Chondrocyte (in vitro differentiated cells): ENCODE measurements at regions not wholly inside any gene's neighbourhood (a gene's known extent, or its start where the extent isn't known, plus 50 kb on each side); places are given as distances from the start of the nearest gene placed in this dataset.
"Not testable (repeated sequence)": the region's sequence is repeated elsewhere in the genome, so short reads cannot be mapped to it uniquely, and the experiment has no call there.

ENCODE experiments used
- DNase-seq: peaks from one replicate; pipeline ENCODE4 v3.0.0; 2021; ENCODE audit warnings: mixed read lengths, low spot score
- H3K27ac Mint-ChIP-seq: one replicate; pipeline ENCODE4 v1.8.0; 2021; ENCODE audit warnings: mild to moderate bottlenecking, moderate library complexity, mixed read lengths; ENCODE audit not compliant: unreplicated experiment
- H3K27me3 Mint-ChIP-seq: 2 replicates; pipeline ENCODE4 v1.8.0; 2021; ENCODE audit warnings: low read depth, mixed read lengths
- H3K36me3 Mint-ChIP-seq: 2 replicates; pipeline ENCODE4 v1.8.0; 2021; ENCODE audit warnings: low read depth, mixed read lengths
- H3K4me1 Mint-ChIP-seq: 2 replicates; pipeline ENCODE4 v1.8.0; 2021; ENCODE audit warnings: low read depth, mild to moderate bottlenecking, mixed read lengths
- H3K4me3 Mint-ChIP-seq: one replicate; pipeline ENCODE4 v1.8.0; 2021; ENCODE audit warnings: mild to moderate bottlenecking, moderate library complexity, mixed read lengths; ENCODE audit not compliant: unreplicated experiment
- H3K9me3 Mint-ChIP-seq: 2 replicates; pipeline ENCODE4 v1.8.0; 2021; ENCODE audit warnings: low read depth, mixed read lengths
- TF ChIP-seq, protein P1 (sequence below): fragments of 200-600 bp; sonication (generic); IDR thresholded peaks from 2 replicates; pipeline ENCODE4 v1.5.0; 2021; ENCODE audit warnings: antibody characterized with exemption, mild to moderate bottlenecking, moderate library complexity

DNA sequence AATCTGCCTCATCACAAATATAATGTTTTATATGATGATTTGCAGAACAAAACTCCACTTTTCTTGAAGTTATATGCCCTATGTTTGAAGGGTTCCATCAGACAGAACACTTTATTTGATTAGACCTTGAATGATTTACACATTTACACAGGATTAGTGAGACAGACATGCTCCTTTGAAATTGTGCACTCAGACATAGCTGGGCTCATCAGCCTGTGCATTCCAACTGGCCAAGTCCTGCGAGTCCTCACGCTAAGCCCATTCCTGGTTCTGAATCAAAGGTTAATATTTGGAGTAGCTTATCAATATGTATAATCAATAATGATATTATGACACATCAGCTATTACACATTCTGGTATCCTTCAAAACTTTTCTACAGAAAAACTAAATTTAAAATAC lies 173.6 kb downstream of the MBL2 start:
- H3K4me1 Mint-ChIP-seq = no peaks in the 10 kb centered on the region
- no peaks in the 10 kb centered on the region for H3K9me3 Mint-ChIP-seq
- no peak overlapping the region for H3K27ac Mint-ChIP-seq
- H3K4me3 Mint-ChIP-seq = no peak overlapping the region
- TF ChIP-seq, protein P1, sequence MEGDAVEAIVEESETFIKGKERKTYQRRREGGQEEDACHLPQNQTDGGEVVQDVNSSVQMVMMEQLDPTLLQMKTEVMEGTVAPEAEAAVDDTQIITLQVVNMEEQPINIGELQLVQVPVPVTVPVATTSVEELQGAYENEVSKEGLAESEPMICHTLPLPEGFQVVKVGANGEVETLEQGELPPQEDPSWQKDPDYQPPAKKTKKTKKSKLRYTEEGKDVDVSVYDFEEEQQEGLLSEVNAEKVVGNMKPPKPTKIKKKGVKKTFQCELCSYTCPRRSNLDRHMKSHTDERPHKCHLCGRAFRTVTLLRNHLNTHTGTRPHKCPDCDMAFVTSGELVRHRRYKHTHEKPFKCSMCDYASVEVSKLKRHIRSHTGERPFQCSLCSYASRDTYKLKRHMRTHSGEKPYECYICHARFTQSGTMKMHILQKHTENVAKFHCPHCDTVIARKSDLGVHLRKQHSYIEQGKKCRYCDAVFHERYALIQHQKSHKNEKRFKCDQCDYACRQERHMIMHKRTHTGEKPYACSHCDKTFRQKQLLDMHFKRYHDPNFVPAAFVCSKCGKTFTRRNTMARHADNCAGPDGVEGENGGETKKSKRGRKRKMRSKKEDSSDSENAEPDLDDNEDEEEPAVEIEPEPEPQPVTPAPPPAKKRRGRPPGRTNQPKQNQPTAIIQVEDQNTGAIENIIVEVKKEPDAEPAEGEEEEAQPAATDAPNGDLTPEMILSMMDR = no peak
- no peak for DNase-seq
- no peaks in the 10 kb centered on the region for H3K36me3 Mint-ChIP-seq
- peaks cover 1% of the 10 kb centered on the region for H3K27me3 Mint-ChIP-seq

DNA sequence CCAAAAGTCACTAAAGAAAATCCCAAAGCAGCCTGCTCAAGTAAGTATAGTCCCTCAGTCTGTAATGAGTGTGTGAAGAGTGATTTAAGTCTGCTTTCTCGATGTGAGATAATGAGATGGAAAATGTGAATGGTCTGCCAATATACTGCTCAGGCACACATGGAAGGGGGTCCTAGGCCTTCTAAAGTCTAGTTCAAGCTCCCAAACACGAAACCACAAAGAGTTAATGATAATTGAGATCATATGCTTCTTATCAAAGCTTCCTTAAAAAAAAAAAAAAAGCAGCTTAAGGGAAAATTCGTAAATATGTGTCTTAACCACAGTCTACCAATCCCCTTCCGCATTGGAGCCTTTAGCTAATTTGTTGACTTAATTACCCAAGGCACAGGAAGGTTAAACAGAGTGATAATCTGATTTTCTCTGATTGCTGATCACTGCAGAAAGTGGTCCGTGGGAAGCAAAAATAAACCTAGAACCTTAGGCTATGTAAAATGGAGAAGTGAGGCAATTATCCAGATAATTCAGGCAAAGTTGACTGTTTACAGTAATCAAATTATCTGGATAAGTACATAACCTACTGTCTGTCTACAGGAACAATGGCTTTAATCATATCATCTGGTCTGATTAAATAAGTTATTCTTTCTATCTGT lies 172.9 kb downstream of the MBL2 start:
- no peak overlapping the region for H3K27ac Mint-ChIP-seq
- no peaks in the 10 kb centered on the region for H3K9me3 Mint-ChIP-seq
- TF ChIP-seq, protein P1 = no peak
- no peaks in the 10 kb centered on the region for H3K4me1 Mint-ChIP-seq
- H3K36me3 Mint-ChIP-seq = no peaks in the 10 kb centered on the region
- H3K4me3 Mint-ChIP-seq = no peak overlapping the region
- H3K27me3 Mint-ChIP-seq = peaks cover 1% of the 10 kb centered on the region
- no peak for DNase-seq

DNA sequence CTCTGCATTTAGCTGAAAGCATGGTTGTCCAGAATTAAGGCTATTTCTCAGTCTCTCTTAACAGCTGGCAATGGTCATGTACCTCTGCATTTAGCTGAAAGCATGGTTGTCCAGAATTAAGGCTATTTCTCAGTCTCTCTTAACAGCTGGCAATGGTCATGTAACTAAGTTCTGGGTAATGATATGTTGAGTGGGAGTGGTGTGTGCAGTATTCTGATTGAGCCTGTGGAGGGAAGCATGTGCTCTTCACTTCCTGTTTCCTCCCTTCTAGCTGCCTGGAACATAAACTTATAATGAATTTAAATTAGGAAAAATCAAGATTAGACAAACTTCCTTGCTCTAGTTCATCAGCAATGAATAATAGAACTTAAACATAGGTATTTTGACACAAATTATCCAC lies 168.5 kb downstream of the MBL2 start:
- not testable (repeated sequence) for H3K4me1 Mint-ChIP-seq, H3K27ac Mint-ChIP-seq, H3K36me3 Mint-ChIP-seq, DNase-seq, H3K27me3 Mint-ChIP-seq, H3K4me3 Mint-ChIP-seq, H3K9me3 Mint-ChIP-seq

DNA sequence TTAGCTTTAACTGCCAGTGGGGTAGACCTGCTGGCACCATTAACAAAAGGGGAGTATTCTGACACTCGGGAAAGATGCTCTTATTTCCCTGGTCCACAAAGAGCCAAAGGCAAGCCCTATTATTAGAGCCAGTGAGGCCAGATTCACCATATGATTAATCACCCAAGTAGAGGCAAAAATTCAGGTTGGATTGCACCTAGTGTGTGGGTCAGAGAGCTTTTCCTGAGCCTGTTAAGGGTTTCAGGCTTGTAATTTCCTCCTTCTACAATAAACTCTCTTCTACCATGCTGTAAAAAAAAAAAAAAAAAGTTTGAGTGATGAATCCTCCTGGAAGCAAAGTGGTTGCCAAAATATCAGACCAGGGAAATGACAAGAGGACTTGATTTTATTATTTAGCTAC lies 163.5 kb downstream of the MBL2 start:
- Mint-ChIP-seq H3K4me3 (no peak overlapping the region), H3K36me3 (no peaks in the 10 kb centered on the region), H3K4me1 (no peaks in the 10 kb centered on the region), H3K27ac (no peak overlapping the region), H3K9me3 (no peaks in the 10 kb centered on the region), H3K27me3 (no peaks in the 10 kb centered on the region)
- no peak for DNase-seq
- TF ChIP-seq, protein P1 = no peak

DNA sequence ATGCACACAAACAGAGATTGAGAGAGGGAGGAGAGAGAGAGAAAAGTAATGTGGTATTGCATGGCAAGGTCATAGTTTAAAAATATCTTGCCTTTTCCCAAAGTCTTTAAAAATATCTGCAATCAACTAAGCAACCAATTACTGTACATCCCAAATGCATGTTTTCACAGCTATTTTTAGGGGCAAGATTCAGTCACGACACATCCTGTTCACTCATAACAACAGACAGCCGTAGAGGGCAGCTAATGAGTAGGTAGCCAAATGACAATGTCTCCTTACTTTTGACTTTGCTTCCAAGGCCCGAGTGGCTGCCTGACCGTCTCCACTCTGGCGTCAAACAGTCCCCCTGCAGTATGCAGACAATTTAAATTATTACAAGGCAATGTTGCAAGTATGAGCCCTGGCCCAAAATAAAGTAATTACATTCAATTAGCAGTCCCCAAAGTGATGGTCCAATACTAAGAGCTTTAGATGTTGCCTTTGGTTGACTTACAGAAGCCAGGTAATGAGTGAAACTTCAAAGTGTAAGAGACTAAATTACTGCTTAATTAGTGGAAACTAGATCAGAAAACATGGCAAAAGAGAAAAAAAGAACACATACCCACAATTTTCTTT lies 162.9 kb downstream of the MBL2 start:
- DNase-seq = no peak
- H3K36me3 Mint-ChIP-seq = no peaks in the 10 kb centered on the region
- H3K27me3 Mint-ChIP-seq = no peaks in the 10 kb centered on the region
- TF ChIP-seq, protein P1 = no peak
- H3K27ac Mint-ChIP-seq = no peak overlapping the region
- no peak overlapping the region for H3K4me3 Mint-ChIP-seq
- no peaks in the 10 kb centered on the region for H3K4me1 Mint-ChIP-seq
- no peaks in the 10 kb centered on the region for H3K9me3 Mint-ChIP-seq

DNA sequence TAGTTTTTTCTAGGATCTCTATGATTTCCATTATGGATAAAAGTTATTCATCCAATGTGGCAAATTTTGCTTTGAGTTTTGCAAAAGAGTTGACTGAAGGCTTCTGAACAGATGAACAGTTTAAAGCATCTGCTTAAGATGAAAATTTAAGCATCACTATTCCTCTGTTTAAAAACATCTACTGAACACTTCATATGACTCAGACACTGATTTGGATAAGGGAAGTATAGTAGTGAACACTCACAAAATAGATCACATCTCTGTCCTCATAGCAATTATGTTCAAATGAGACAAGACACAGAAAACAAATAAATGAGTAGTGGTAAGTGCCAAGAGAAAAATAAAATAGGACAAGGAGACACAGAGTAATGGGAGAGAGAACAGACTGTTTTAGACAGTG lies 157.3 kb downstream of the MBL2 start:
- H3K27me3 Mint-ChIP-seq = no peaks in the 10 kb centered on the region
- peaks cover 12% of the 10 kb centered on the region for H3K4me1 Mint-ChIP-seq
- TF ChIP-seq, protein P1 = no peak
- no peaks in the 10 kb centered on the region for H3K36me3 Mint-ChIP-seq
- H3K4me3 Mint-ChIP-seq = no peak overlapping the region
- no peak for DNase-seq
- no peak overlapping the region for H3K27ac Mint-ChIP-seq
- no peaks in the 10 kb centered on the region for H3K9me3 Mint-ChIP-seq
